Anterior cingulate cortex (tissue), 58 donors: ENCODE measurements at regions not wholly inside any gene's neighbourhood (a gene's known extent, or its start where the extent isn't known, plus 50 kb on each side); places are given as distances from the start of the nearest gene placed in this dataset.

Source experiments
- DNase-seq, 58 donors: peaks; one replicate each; lab custom pipeline; 2025; lab: John Stamatoyannopoulos, UW

DNA sequence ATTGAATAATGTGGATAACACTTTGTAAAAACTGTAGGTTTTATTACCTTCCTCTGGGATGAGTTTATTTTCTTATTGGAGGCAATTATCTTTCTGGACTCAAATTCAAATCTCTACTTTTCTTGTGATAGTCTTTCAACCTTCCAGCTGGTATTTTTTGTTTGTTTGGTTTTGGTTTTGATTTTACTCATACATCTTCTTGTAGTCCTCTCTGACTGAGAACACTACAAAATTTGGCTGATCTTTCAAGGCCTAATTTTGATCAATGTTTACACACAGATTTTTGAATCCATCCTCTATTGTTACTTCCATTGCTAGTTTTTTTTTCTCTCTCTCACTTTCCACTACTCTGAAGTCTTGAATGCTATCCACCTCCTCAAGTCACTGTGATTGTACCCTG is 303.8 kb upstream of the NECTIN3 start:
- no peak for DNase-seq

- no peak for DNase-seq
Measured at GRCh38 chr3:110773413-110773954, 298.1 kb upstream of the NECTIN3 start.

GRCh38 chr3:110774496-110775265 is 296.9 kb upstream of the NECTIN3 start:
- no peak for DNase-seq

- DNase-seq = no peak
Measured at GRCh38 chr3:110779581-110779980, 292.0 kb upstream of the NECTIN3 start.

DNA sequence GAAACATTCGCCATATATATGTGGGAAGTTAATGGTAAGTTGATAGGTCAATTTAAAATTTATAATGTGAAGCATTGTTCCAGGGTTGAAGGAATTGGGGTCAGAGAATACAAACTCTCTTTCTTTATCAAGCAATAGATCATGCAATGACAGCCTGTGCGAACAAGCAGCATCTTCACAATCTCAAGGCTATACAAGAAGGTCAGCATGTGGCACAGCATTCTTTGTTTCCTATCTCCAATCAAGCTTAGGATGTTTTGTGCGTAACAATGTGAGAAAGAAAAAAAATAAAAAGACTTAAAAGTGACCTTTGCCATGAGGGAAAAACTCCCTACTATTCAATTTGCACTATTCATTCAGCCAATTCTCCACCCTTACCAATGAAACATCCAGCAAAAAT is 288.1 kb upstream of the NECTIN3 start:
- no peak for DNase-seq

DNA sequence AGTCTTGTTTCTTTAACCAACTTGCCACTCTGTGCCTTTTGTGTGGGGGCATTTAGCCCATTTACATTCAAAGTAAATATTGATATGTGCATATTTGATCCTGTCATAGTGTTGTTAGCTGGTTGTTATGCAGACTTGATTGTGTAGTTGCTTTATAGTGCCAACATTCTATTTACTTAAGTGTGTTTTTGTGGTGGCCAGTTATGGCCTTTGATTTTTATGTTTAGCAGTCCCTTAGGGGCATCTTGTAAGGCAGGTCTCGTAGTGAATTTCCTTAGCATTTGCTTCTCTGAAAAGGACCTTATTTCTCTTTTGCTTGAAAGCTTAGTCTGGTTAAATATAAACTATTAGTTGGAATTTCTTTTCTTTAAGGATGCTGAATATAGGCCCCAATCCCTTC is 282.8 kb upstream of the NECTIN3 start:
- DNase-seq = no peak

DNA sequence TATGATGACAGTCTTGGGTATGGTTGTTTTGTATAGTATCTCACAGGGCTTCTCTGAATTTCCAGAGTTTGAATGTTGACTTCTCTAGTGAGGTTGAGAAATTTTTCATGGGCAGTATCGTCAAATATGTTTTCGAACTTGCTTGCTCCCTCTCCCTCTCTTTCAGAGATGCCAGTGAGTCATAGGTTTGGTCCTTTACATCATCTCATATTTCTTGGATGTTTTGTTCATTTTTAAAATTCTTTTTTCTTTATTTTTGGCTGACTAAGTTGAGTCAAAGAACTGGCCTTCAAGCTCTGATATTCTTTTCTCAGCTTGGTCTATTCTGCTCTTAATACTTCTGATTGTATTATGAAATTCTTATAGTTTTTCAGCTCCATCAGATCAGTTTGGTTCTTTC is 282.3 kb upstream of the NECTIN3 start:
- DNase-seq = no peak

DNA sequence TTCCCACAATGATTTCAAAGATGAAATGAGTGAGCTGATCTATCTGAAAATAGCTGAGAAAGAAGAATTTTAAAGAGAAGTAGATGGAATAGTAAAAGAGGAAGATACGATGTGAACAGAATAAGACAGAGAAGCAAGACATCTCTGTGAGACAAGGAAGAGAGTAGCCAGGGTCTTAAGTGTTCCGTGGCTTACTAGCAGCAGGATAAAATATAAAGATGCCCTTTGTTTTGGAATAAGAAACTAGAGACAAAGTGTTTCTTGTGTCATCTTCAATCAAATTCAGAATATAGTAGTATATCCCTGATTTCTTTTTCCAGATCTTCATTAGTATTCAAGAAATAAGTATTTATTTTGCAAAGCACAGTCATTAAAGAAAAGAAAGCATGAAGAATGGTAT is 281.0 kb upstream of the NECTIN3 start:
- DNase-seq = no peak

- DNase-seq = no peak
Measured at GRCh38 chr3:110791995-110792686, 279.5 kb upstream of the NECTIN3 start.

DNA sequence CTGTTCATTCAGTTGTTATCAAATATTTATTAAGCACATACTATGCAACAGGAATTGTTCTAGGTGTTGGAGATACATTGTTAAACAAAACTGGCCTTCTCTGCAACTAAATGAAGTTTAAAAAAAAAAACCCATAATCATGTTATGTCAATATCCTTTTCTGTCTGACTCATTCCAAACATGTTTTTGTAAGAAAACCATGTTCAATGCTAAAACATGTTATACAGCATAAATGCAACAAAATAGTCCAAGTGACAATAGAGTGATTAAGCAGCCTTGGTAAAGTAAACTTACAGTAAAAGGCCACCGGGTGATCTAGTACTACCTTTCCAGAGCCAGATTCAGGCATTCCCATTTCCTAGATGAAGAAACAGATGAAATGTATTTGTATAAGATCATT is 278.0 kb upstream of the NECTIN3 start:
- no peak for DNase-seq

- DNase-seq = no peak
Measured at GRCh38 chr3:110795163-110795562, 276.5 kb upstream of the NECTIN3 start.

- no peak for DNase-seq
Measured at GRCh38 chr3:110799271-110799670, 272.3 kb upstream of the NECTIN3 start.

DNA sequence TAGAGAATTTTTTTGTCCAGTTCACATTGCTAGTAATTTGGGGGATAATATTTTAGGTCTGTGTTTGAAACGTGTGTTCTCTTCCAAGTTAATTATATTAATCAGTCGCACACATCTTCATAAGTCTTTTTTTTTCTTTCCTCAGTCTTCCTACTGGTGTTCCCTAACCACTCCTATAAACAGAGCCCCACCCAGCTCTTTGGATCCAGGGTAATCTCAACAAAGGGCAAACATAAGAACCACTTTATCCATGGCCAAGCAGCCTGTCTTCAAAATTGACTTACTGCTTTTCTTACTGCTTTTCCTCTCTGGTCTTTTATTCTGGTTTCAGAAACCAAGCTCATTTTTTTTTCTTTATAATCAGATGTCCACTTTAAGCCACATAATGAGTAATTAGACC is 266.8 kb upstream of the NECTIN3 start:
- no peak for DNase-seq

DNA sequence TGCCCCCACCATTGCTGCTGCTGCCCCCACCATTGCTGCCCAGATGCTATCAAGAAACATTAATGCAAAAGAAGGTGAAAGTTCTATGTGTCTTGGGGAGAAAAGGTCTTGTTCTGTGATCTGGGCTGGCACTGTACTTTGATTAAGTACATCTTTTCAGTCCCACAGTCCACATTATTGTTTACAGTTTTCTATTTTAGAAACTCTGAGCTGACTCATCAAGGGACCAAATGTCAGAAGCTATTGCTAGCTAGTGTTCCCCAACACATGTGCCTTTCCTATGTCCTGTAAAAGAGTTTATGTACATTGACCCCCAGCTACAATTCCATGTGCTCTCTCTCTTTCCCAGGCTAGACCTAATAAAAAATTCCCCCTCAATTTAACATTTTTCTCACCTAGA is 264.7 kb upstream of the NECTIN3 start:
- DNase-seq = no peak

DNA sequence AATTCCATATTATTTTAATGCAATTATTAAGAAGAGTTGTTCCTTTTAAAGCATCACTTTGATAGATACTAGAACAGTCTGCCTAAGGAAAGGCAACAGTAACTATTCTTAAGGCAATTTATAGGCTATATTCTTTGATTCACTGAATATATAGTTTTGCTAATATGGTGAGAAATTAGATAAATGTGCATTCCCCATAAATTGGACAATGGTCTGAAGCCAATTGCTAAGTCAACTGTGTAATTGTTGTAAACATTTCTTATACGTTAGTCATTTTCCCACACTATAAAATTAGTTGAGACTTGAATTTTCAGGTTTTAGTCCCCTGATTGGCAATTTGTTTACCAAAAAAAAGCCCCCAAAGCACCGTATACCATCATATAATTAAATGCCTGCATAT is 263.0 kb upstream of the NECTIN3 start:
- no peak for DNase-seq

DNA sequence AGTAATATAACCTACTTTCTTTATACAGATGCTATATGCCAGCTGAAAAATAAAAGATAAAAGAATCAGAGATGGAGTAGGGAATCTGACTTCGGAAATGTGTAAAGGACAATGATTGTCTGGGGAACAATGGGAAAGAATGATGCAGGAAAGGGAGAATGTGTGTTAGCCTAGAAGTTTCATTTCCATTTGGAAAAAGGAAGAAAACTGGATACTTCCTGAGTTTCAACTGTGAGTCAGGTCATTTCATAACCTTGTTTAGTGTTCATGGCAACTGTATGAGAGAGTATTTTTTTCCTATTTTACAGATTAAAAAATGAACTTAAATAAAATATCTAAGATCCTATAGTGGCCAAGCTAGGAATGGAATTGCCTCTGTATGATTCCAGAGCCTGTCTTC is 261.3 kb upstream of the NECTIN3 start:
- DNase-seq = no peak

- no peak for DNase-seq
Measured at GRCh38 chr3:110811050-110811449, 260.6 kb upstream of the NECTIN3 start.

DNA sequence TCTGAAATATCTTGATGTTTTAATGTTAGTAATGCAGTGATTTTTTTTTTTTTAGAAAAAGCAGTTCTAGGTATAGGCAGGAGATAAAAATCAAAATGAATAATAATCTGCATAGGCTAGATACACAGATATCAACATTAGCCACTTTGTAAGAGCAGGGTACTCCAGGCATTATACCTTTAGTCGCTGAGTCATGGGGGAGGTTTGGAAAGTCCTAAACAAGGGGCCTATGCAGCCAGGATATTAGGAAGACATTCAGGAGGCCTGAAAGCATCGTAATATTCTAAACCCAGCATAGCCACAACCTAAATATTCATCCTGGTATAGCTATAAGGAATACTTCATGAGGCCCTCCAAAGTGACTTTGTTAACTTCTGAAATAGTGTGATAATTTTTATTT is 258.1 kb upstream of the NECTIN3 start:
- DNase-seq = no peak

GRCh38 chr3:110814170-110815007 is 257.2 kb upstream of the NECTIN3 start:
- DNase-seq = no peak

GRCh38 chr3:110815008-110815583 is 256.5 kb upstream of the NECTIN3 start:
- DNase-seq = no peak

GRCh38 chr3:110816008-110816407 is 255.6 kb upstream of the NECTIN3 start:
- DNase-seq = no peak
